Putamen (tissue), 1 donor: ENCODE measurements at regions not wholly inside any gene's neighbourhood (a gene's known extent, or its start where the extent isn't known, plus 50 kb on each side); places are given as distances from the start of the nearest gene placed in this dataset.
"Not testable (repeated sequence)": the region's sequence is repeated elsewhere in the genome, so short reads cannot be mapped to it uniquely, and the experiment has no call there.

Source experiments
- DNase-seq: peaks from one replicate; pipeline ENCODE4 v3.0.0-alpha.2; 2016; ENCODE audit warnings: low spot score

DNA sequence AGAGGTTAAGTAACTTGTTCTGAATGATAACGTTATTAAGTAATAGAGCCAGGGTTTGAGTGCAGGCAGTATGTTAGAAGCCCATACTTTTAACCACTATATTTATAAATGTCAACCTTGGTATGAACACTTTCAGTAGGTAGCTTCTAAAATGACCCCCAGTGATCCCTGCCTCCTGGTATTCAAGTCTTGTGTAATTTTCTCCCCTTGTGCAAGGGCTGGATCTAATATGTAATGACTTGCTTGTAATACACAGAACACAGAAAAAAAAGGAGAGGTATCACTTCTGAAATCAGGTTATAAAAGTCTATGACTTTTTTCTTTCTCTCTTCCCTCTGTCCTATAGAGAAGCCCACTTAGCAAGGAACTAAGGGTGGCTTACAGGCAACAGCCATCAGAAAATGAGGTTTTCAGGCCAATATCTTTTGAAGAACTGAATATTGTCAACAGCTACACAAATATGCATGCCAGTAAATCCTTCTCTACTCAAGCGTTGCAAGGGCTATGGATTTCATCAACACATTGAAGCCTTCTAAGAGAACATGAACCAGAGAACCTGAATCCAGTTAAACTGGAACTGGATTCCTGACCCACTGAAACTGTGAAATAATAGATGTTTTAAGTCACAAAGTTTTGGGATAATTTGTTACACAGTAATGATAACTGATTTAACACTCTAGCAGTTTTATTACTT lies 712.3 kb downstream of the METTL15 start:
- DNase-seq: no peak

GRCh38 chr11:28819741-28820140 lies 711.6 kb downstream of the METTL15 start:
- DNase-seq: no peak

DNA sequence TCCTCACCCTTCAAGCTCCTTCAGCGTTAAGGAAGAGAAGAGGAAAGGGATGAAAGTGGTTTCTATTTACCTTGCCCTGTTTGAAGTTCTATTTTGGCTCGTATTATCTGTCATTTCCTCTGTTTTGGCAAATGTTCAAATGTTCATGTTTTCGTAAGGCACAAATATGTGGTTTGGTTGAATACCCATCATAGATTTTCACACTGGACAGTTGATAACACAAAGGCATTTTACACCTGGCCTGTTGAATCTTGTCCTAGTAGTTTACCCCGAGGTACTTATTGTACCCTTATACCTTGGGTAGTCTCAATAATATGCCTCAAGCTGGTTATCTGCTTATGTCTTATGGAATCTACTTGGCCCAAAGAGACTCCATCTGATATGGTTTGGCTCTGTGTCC lies 706.9 kb downstream of the METTL15 start:
- DNase-seq: no peak

DNA sequence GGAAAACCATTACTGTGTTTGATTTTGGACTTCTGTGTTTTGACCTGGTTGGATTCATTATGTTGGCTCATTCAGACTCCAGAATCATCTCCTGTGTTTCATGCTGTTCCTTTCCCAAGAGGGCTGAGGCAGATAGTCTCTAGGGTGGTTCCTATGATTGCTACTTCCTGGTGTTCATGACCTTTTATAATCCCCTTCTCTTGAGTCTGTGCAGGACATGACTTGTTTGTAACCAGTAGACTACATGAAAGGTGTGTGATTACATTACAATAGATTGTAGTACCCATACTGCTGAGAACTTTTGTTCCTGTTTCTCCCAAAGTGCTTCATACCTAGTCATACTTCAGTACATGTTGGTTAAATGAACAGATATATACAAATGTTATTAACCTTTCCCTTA lies 700.6 kb downstream of the METTL15 start:
- DNase-seq: no peak

DNA sequence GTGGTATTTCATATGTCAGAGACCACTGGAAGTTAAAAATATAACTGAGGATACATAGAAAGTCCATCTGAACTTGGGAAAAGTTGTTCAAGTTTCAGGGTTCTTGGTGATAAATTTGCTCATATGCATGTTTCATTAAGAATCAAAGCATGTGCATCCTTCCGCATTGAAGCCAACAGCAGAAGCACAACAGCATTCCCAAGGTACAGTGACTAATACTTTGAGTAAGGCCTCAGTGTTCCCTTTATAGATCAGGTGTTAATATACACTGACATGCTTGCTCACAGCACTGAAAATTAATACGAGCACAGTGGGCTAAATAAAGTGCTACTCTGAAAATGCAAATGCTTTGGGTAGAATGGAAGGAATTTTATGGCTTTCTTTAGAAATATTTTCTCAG lies 691.1 kb downstream of the METTL15 start:
- DNase-seq: no peak

- no peak for DNase-seq
Measured at GRCh38 chr11:28798286-28798685, 690.1 kb downstream of the METTL15 start.

GRCh38 chr11:28797536-28797935 lies 689.3 kb downstream of the METTL15 start:
- DNase-seq: no peak

DNA sequence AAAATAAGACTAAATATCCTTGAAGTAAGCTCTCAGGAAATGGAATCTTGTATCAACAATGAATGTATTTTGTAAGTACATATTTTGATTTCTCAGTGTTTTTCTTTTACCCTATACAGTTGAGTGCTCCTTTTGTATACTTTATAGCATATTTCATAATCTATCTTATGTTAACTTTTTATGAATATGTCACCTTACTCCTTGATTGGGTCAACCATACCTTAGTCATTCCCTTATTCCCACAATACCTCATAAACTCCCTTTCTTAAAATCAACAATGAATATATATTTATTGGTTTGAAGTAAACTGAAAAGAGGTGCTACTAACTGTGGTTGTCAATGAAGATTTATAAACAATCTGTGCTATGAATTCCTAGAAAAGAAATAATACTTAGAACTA lies 686.2 kb downstream of the METTL15 start:
- no peak for DNase-seq

DNA sequence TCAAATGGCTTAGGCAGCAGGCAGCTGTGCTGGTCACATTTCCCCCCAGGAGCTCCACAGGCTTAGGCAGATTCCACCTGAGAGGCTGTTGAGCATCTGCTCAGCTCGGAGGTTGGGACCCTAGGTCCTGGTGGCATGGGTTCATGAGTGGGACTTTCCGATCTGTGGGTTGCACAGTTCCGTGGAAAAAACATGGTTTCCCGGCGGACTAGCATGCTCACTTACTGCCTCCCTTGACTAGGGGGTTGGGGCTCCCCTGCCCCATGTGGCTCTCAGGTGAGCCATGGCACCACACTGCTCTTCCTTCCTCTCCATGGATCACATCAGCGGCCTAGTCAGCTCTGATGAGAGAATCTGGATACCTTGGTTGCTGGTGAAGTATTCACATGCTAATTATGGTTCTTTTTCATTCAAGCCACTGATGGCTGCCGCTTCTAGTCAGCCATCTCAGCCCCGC lies 685.1 kb downstream of the METTL15 start:
- DNase-seq: no peak

DNA sequence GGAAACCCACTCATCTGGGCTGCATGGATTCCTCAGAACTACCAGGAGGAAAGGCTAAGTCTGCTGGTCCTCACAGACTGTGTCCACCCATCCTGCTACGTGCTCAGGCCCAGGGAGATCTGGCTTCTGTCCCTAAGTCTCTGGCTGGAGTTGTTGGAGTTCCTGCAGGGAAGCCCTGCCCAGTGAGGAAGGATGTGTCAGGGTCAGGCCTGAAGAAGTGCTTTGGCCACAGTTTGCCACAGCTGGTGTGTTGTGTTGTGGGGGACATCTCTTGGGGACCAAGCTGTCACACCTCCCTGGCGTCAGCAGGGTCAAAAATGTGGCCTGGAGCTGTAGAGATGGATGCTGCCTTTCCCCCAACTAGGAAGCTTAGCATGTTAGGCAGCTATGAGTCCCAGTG lies 684.7 kb downstream of the METTL15 start:
- DNase-seq: no peak

- not testable (repeated sequence) for DNase-seq
Measured at GRCh38 chr11:28787897-28788296, 679.7 kb downstream of the METTL15 start.

DNA sequence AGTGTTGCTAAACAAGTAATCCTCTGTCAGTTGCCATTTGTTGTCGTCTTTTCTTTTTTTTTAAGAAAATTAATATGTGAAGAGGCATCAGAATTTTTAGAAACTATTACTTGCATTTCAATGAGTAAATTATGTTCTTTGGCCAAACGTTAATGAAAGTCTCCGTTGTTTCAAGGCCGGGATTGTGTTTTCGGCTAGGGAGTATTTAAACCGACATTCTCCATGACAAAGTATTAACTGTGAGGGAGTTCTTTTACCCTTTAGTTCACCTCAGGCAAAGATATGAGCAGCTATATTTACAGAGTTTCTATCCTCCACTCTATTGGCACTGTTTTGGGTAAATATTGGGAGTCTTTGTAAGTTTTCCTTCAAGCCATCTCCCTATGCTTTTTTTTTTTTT lies 668.9 kb downstream of the METTL15 start:
- DNase-seq: no peak

DNA sequence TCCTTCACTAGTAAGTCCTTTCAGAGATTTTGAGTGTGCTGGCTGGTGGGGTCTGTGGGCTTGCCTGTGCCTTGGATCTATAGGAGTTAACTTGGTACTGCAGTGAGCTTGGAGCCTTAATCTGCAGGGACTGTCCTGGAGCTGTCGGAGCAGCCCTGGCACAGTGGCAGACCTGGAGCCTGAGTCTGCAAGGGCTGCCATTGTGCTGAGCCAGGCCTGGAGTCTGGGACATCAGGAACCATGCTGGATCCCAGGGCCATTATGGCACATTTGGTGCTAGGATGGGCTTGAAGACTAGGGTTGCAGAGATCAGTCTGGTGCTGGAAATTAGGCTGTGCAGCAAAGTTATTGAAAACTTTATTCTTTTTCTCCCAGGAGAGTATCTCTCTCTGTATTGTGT lies 665.4 kb downstream of the METTL15 start:
- no peak for DNase-seq

GRCh38 chr11:28770806-28771205 lies 662.6 kb downstream of the METTL15 start:
- no peak for DNase-seq

DNA sequence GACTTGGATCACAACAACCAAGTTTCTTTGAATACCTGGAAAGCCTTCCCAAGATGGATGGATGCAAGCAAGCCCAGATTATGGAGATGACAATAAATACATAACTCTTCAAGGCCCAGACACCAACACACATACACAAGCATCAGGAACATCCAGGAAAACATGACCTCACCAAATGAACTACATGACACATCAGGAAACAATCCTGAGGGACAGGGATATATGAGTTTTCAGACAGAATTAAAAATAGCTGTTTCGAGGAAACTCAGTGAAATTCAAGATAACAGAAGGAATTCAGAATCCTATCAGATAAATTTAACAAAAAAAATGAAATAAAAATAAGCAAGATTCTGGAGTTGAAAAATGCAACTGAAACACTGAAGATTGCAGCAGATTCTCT lies 659.4 kb downstream of the METTL15 start:
- no peak for DNase-seq

DNA sequence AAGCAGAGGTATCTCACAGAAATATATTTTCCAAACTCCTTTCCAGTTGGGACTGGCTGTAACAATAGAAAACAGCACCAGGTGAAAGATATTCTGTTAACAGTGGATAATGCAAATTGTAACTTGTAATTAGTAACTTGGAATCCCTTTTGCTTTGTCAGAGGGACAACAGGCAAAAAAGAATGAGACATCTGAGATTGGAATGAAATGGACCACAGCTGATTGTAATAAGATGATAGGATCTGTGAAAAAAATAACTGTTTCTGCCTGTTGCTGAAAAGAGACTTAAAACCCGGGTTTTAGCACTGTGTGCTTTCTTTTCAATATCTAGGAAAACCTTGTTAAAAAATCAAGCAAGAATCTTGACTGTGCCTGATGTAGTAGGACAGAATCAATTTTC lies 655.7 kb downstream of the METTL15 start:
- DNase-seq: no peak

GRCh38 chr11:28763151-28763550 lies 655.0 kb downstream of the METTL15 start:
- no peak for DNase-seq

DNA sequence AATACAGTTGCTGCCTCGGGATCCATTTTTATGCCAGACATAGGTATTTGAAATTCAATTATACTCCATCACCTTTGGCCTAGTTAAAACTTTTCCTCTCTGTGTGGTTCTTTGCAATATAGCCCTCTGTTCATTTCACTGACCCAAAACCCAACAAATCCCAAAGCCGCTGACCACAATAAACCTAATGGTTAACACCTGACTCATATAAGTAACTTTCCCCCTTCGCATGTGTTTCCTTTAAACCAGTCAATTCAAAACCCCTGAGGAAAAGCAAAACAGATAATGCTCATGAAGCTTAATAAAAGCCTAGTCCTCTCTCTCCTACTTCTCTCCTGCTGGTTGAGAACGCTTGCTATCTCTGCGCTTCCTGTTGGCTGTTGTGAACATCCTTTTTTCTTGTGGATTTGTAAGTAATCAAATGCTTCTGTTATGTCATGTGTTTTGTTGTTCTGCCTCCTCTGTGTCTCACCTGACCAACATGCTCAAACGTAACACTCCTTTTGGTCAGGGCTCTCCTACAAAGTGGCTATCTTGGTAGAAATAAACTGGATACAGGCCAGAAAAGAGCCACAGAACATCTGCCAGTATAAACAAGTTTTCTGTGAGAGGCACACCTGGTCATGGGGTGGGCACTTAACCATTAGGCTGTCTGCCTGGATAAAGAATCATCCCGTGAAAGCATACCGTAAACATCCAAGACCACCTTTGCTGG lies 652.6 kb downstream of the METTL15 start:
- no peak for DNase-seq

- no peak for DNase-seq
Measured at GRCh38 chr11:28759311-28759710, 651.1 kb downstream of the METTL15 start.

DNA sequence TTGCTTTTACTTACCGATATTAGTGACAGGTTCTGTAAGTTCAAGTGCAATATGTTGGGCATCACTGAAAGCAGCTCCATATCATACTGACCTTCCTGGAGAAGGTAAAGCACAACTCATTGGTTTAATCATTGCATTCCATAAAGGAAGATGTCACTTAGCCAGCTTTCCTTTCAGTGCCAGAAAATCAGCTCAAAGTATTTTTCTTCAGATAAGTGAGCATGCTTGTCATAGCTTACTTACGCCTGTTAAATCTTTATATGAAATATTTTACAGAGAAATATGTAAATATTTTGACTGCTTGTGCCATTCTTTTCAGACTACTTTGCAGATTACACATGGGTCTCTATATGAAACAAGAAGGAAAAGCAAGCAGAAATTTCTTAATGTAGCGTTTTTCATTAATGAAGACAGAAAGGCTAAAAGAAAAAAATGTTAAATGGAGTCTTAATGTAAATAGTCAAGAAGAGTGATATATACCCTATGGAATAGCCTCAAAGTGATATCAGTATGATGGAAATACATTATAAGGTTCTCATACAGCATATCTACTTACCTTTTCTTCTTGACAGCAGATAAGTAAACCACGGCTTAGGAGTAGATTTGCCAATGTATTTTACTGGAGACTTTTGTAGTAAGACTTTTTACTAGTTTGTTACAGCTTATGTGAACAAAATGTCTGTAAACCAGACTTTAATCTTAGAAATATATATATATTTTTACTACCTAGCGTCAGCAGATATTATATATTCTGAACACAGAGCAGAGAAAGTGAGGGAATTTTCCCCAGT lies 649.7 kb downstream of the METTL15 start:
- DNase-seq: no peak

DNA sequence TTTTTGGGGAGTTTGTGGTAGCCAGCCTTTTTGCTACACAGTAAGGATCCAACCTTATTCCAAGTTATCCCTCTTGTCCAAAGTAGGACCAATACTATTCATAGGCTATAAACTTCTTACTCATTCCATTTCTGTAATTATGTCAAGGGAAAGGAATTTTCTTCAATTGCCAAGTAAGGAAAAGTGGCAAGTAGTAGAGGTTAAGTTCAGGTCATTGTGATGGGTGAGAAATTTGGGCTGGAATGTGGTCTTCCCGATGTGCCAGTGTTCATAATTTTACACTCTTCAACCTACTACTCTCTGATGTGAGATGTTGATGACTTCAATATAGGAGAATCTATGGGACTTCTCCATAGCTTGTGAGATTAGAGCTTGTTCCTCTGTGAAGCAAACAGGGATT lies 648.8 kb downstream of the METTL15 start:
- DNase-seq: no peak

GRCh38 chr11:28743061-28743550 lies 634.9 kb downstream of the METTL15 start:
- no peak for DNase-seq
